Effector memory CD4-positive, alpha-beta T cell (primary cell): ENCODE measurements at regions not wholly inside any gene's neighbourhood (a gene's known extent, or its start where the extent isn't known, plus 50 kb on each side); places are given as distances from the start of the nearest gene placed in this dataset.

Experiments
- DNase-seq, 3 donors: peaks; one replicate each; pipeline ENCODE4 v3.0.0-alpha.2; 2020
- H3K27ac ChIP-seq: 2 replicates; pipeline ENCODE4 v1.7.0; 2013; ENCODE audit warnings: mild to moderate bottlenecking, low read length, moderate library complexity; ENCODE audit not compliant: insufficient read depth, poor library complexity, severe bottlenecking
- H3K27me3 ChIP-seq: replicated peaks from 2 replicates; pipeline ENCODE4 v1.7.0; 2013; ENCODE audit warnings: mild to moderate bottlenecking, low read length; ENCODE audit not compliant: insufficient read depth, control insufficient read depth, poor library complexity, severe bottlenecking
- H3K36me3 ChIP-seq: 2 replicates; pipeline ENCODE4 v1.7.0; 2013; ENCODE audit warnings: mild to moderate bottlenecking, low read length, moderate library complexity; ENCODE audit not compliant: control insufficient read depth, insufficient read depth
- H3K4me1 ChIP-seq: 2 replicates; pipeline ENCODE4 v1.7.0; 2013; ENCODE audit warnings: low read length, mild to moderate bottlenecking; ENCODE audit not compliant: control insufficient read depth, insufficient read depth, poor library complexity, severe bottlenecking
- H3K4me3 ChIP-seq: 2 replicates; pipeline ENCODE4 v1.7.0; 2013; ENCODE audit warnings: low read length, low read depth, mild to moderate bottlenecking; ENCODE audit not compliant: insufficient read depth, poor library complexity, severe bottlenecking
- H3K9me3 ChIP-seq: 2 replicates; pipeline ENCODE4 v1.7.0; 2013; ENCODE audit warnings: mild to moderate bottlenecking, low read length, moderate library complexity; ENCODE audit not compliant: control insufficient read depth

DNA sequence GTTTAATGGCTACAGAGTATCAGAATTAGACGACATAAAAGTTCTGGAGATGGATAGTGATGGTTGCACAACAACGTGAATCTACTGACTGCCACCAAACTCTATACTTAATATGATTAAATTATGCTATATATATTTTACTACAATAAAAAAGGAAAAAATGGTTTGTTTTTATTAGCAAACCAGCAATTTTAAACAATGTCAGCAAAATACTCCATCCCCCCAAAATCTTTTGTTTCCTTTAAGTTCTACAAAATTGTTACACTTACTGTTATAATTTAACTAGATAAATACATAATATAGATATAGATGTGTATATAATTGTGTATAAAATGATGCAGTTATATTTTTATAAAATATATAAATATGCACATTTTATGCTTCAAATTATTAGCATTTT, 710.8 kb upstream of the UBE2E2 start:
- H3K27me3 ChIP-seq, result no peaks in the 10 kb centered on the region
- H3K27ac ChIP-seq, result no peak overlapping the region
- H3K9me3 ChIP-seq, result no peaks in the 10 kb centered on the region
- no peak overlapping the region for H3K4me3 ChIP-seq
- no peak for DNase-seq
- no peaks in the 10 kb centered on the region for H3K4me1 ChIP-seq
- H3K36me3 ChIP-seq, result no peaks in the 10 kb centered on the region

DNA sequence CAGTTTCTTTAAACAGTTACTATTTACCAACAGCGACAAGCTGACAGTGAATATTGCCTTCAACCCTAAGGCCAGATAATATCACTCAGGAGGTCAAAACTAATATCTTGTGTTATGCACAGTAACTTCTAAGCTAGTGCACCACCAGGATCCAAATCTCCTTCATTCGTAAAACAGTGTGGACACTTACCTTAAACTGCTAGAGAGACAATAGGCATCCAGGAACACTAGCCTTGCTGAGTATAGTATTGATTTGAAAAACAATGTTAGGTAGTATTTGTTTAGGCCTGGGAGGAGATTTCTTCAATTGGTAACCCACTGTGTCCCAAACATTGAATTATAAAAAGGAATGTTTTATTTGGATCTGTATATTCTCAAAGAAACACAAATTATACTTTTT, 707.9 kb upstream of the UBE2E2 start:
- Histone ChIP-seq H3K4me3 (no peak overlapping the region), H3K27ac (no peak overlapping the region), H3K36me3 (no peaks in the 10 kb centered on the region), H3K9me3 (no peaks in the 10 kb centered on the region), H3K27me3 (no peaks in the 10 kb centered on the region), H3K4me1 (no peaks in the 10 kb centered on the region)
- DNase-seq, result no peak

DNA sequence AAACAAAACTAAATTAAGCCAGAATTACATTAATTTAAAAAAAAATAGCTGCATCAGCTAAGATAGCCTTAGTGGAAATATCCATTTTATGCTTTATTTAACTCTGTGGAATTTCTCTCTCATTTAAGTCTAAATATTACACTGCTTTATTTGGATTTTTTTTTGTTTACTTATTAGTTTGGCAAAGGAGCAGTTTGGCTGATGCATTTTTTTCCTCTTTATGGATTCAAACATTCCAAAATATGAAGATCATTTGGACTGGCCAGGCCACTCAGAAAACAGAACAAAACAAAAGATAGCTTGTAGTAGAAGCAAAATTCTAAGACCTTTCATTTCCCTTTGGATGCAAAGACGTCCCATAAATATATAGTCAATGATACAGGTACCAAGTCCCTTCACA, 707.3 kb upstream of the UBE2E2 start:
- H3K4me3 ChIP-seq, result no peak overlapping the region
- no peaks in the 10 kb centered on the region for H3K27me3 ChIP-seq
- no peak for DNase-seq
- H3K9me3 ChIP-seq, result no peaks in the 10 kb centered on the region
- no peaks in the 10 kb centered on the region for H3K36me3 ChIP-seq
- no peaks in the 10 kb centered on the region for H3K4me1 ChIP-seq
- no peak overlapping the region for H3K27ac ChIP-seq

DNA sequence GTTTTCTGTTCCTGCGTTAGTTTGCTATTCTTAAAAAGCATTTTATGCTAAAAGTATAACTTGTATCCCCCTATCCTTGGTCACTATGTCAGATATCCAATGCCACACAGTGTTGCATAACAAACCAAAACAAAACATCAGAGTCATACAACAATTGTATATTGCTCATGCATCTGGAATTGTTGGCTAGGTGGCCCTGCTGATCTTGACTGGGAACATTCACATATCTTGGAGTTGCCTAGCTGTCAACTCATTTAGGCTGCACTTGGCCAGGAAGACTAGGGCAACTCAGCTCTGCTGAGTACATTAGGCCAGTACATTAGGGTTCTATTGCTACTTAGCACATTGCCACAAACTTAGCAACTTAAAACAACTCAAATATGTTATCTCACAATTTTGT, 706.5 kb upstream of the UBE2E2 start:
- Histone ChIP-seq H3K27ac (no peak overlapping the region), H3K4me3 (no peak overlapping the region), H3K4me1 (no peaks in the 10 kb centered on the region), H3K36me3 (no peaks in the 10 kb centered on the region), H3K27me3 (no peaks in the 10 kb centered on the region), H3K9me3 (no peaks in the 10 kb centered on the region)
- DNase-seq, result no peak

DNA sequence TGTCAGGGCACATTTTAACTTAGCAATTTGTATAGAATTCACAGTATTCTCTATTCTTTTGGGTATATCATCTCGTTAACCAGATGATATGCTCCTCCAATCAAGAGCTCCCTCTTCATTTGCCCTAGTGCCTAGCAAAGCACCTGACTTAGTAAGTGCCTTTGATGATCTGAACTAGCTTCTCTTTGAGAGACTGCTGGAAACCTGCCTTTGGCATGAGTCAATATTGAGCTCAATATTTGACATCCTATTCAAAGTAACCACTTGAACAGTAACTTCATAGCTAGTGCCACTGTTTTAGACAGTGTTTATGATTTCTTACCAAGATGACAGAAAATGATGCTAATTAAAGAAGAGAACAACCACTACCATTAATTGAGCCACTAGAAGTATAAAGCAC, 696.3 kb upstream of the UBE2E2 start:
- no peak overlapping the region for H3K4me3 ChIP-seq
- H3K9me3 ChIP-seq, result no peaks in the 10 kb centered on the region
- no peaks in the 10 kb centered on the region for H3K27me3 ChIP-seq
- no peaks in the 10 kb centered on the region for H3K36me3 ChIP-seq
- H3K27ac ChIP-seq, result no peak overlapping the region
- DNase-seq, result no peak
- H3K4me1 ChIP-seq, result no peaks in the 10 kb centered on the region

DNA sequence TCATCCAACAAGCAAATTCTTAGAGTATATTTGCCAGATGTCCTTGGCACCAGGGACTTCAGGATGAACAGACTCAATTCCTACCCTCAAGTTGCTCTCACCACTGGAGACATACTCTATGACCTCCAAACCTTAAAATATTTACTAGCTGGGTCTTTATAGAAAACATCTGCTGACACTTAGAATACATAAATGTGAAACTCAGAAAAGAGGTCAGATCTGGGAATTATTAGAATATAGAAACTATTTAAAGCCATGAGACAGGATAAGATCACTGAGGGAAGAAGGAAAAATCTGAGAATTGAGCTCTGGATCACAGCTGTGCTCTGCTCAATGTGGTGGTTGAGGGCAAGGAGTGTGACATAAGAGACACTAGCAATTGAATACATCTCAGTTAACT, 695.4 kb upstream of the UBE2E2 start:
- Histone ChIP-seq H3K4me1 (no peaks in the 10 kb centered on the region), H3K36me3 (no peaks in the 10 kb centered on the region), H3K27me3 (no peaks in the 10 kb centered on the region), H3K27ac (no peak overlapping the region), H3K4me3 (no peak overlapping the region), H3K9me3 (no peaks in the 10 kb centered on the region)
- no peak for DNase-seq

DNA sequence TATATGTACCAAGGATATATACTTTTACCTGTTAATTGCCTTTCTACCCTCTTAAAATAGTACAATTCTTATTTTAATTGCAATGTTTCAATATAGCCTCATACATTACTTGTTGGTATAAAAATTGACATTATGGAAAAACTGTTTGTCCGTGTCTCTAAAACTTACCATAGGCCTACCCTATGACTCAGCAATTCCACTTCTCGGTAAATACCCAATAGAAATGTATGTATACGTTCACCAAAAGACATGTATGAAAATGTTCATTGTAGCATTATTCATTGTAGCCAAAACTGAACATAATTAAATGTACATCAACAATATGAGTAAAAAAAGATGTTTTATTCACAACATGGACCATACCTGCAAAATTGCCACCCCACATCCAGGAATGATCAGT, 679.2 kb upstream of the UBE2E2 start:
- Histone ChIP-seq H3K27ac (no peak overlapping the region), H3K4me3 (no peak overlapping the region), H3K27me3 (no peaks in the 10 kb centered on the region), H3K9me3 (no peaks in the 10 kb centered on the region), H3K4me1 (no peaks in the 10 kb centered on the region), H3K36me3 (no peaks in the 10 kb centered on the region)
- no peak for DNase-seq

DNA sequence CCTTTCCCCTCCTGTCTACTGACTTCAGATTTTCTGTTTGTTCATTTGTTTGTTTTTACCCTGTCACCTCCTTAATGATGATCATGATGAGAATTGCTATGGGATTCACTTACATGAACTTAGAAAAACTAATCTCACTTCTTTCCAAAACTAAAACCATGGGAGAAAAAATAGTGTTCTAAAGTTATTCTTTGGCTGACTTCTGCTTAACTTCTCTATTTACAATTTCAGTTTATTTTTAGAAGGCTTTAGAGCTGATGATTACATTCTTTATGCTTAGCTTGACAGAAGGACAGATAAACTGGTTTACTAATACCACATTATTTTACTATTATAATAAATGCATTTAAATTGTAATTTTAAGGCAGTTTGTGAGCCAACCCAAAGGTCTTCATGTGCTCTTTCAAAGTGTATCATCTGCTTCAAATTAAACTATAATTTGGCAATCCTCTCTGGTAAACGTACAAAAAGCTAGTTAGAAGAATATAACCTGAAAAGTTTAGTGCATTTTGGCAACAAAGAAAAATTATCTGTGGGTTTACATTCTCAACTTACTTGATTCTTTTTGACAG, 676.8 kb upstream of the UBE2E2 start:
- no peak for DNase-seq
- Histone ChIP-seq H3K36me3 (no peaks in the 10 kb centered on the region), H3K9me3 (no peaks in the 10 kb centered on the region), H3K27me3 (no peaks in the 10 kb centered on the region), H3K4me3 (no peak overlapping the region), H3K27ac (no peak overlapping the region), H3K4me1 (no peaks in the 10 kb centered on the region)

DNA sequence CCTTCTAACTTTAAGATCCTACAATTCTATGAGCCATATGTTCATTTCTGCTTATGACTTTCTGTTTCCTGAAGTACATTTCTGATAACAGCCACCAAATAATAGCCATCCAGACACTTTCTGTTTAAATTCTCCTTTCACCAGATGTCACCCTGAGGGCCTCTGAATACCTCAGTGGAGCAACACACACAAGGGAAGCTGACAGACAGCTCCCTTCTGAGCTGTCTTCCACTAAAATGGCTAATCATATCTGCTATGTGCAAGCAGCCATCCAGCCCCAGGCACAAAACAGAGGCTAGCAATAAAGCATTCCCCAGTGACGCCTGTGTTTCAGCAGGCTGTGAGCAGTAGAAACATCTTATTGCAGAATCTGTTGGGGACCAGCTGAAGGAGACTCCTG, 666.6 kb upstream of the UBE2E2 start:
- H3K36me3 ChIP-seq, result no peaks in the 10 kb centered on the region
- H3K4me1 ChIP-seq, result no peaks in the 10 kb centered on the region
- H3K9me3 ChIP-seq, result no peaks in the 10 kb centered on the region
- no peak overlapping the region for H3K27ac ChIP-seq
- DNase-seq, result no peak
- no peak overlapping the region for H3K4me3 ChIP-seq
- H3K27me3 ChIP-seq, result no peaks in the 10 kb centered on the region

DNA sequence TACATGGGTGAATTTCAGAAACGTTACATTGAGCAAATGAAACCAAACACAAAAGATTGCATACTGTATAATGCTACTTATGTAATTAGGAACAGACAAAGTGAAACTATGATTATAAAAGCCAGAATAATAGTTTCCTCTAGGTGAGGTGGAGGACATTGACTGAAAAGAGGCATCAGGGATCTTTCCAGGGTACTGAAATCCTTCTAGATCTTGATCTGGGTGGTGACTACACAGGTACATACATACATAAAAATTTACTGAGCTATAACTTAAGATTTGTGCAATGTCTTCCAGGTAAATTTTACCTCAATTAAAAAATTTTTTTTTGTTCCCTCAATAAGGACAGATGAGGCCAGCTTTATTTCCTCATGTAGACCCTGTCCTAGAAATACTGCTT, 665.6 kb upstream of the UBE2E2 start:
- H3K27ac ChIP-seq, result no peak overlapping the region
- no peak for DNase-seq
- no peak overlapping the region for H3K4me3 ChIP-seq
- no peaks in the 10 kb centered on the region for H3K9me3 ChIP-seq
- H3K27me3 ChIP-seq, result no peaks in the 10 kb centered on the region
- no peaks in the 10 kb centered on the region for H3K4me1 ChIP-seq
- no peaks in the 10 kb centered on the region for H3K36me3 ChIP-seq

DNA sequence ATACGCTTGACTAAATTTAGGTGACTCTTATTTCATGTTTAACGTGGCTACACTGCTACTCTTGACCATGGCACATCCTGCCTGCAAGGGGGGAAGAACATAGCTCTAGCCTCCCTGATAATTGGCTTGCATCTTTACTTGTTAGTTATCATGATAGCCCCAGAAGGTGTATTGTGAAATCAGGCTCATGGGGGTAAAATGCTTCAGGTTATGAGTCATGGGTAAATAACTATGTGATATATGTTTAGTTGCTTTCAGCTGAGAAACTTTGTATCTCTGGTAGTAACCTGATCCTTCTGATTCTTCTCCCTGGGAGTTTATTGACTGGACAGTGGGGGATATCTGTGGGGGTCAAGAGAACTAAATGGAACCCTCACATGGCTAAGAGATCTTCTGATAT, 660.8 kb upstream of the UBE2E2 start:
- Histone ChIP-seq H3K27ac (no peak overlapping the region), H3K9me3 (no peaks in the 10 kb centered on the region), H3K4me3 (no peak overlapping the region), H3K27me3 (no peaks in the 10 kb centered on the region), H3K36me3 (no peaks in the 10 kb centered on the region), H3K4me1 (no peaks in the 10 kb centered on the region)
- DNase-seq, result no peak
